HCT116 (cell line): ENCODE measurements at regions not wholly inside any gene's neighbourhood (a gene's known extent, or its start where the extent isn't known, plus 50 kb on each side); places are given as distances from the start of the nearest gene placed in this dataset.

Source experiments
- ATAC-seq: fragments of 200-7000 bp; cut with Tn5 transposase; 2 replicates; pipeline ENCODE4 v1.9.1; 2020; ENCODE audit warnings: mild to moderate bottlenecking, moderate library complexity
- BruUV-seq: library from RNA; stranded (reverse); fragments of 400-500 nt; replicated peaks from 2 replicates; lab custom pipeline; 2021; lab: Mats Ljungman, UMichigan
- CTCF ChIA-PET: fragments of 300-600 bp; sonication (Branson Sonifier 250); formaldehyde crosslinking; loops from one replicate; lab custom pipeline; 2021; ENCODE audit warnings: antibody characterized with exemption; lab: Charles Lee
- POLR2A ChIA-PET: fragments of 300-600, 350-600 bp; sonication (Branson Sonifier 250); formaldehyde crosslinking; loops from one replicate; lab custom pipeline; 2021; ENCODE audit warnings: antibody characterized with exemption; lab: Charles Lee
- RAD21 ChIA-PET, 2 experiments: fragments of 300-600 bp; sonication (Branson Sonifier 250); formaldehyde crosslinking; loops; one replicate each; lab custom pipeline; 2023; ENCODE audit warnings: low total read pairs in 2 of 2; ENCODE audit not compliant: uncharacterized antibody in 2 of 2, unreplicated experiment in 2 of 2, low non-redundant PET in 1 of 2; lab: Charles Lee
- DNase-seq: peaks from one replicate; pipeline ENCODE4 v3.0.0-alpha.2; 2010; ENCODE audit warnings: low read depth, low spot score
- H2AFZ ChIP-seq: fragments of 200-600 bp; shearing (Covaris generic), sonication (generic); 2 replicates; pipeline ENCODE4 v1.6.1; 2017; ENCODE audit warnings: low read depth, mixed run types, mixed read lengths, antibody characterized with exemption, low read length; ENCODE audit not compliant: poor library complexity, severe bottlenecking
- H3K27ac ChIP-seq: 2 replicates; pipeline ENCODE4 v1.5.1; 2012; ENCODE audit warnings: low read depth, low read length
- H3K27me3 ChIP-seq: fragments of 200-600 bp; sonication (generic); 2 replicates; pipeline ENCODE4 v1.6.1; 2016; ENCODE audit warnings: mixed run types, low read length, mixed read lengths; ENCODE audit not compliant: insufficient read depth
- H3K36me3 ChIP-seq, 2 experiments: fragments of 200-500 bp in 1 of 2; fragments of 200-600 bp in 1 of 2; sonication (Bioruptor generic) in 1 of 2; sonication (generic) in 1 of 2; 2 replicates each; pipeline versions ENCODE4 v1.5.1 to v1.6.1; 2014 to 2016; ENCODE audit warnings: low read length in 2 of 2, inconsistent platforms in 1 of 2, mixed read lengths in 1 of 2, mixed run types in 1 of 2; ENCODE audit not compliant: insufficient read depth in 2 of 2, control insufficient read depth in 1 of 2
- H3K4me1 ChIP-seq, 2 experiments: fragments of 200-600 bp in 1 of 2; sonication (generic) in 1 of 2; 2 replicates each; pipeline versions ENCODE4 v1.5.1 to v1.6.1; 2012 to 2017; ENCODE audit warnings: low read length in 2 of 2, inconsistent platforms in 1 of 2, mild to moderate bottlenecking in 1 of 2, mixed read lengths in 1 of 2, mixed run types in 1 of 2, moderate library complexity in 1 of 2; ENCODE audit not compliant: insufficient read depth in 2 of 2, control insufficient read depth in 1 of 2
- H3K4me2 ChIP-seq: fragments of 200-600 bp; sonication (generic); 2 replicates; pipeline ENCODE4 v1.6.1; 2017; ENCODE audit warnings: mixed run types, low read length, mixed read lengths
- H3K4me3 ChIP-seq, 2 experiments: fragments of 200-600 bp in 1 of 2; sonication (generic) in 1 of 2; replicated peaks in 1 of 2; 2 replicates each; pipeline ENCODE4 v1.5.1; 2011 to 2016; ENCODE audit warnings: low read length in 2 of 2, control low read depth in 1 of 2, low read depth in 1 of 2, mild to moderate bottlenecking in 1 of 2, mixed read lengths in 1 of 2, mixed run types in 1 of 2
- H3K79me2 ChIP-seq: fragments of 200-600 bp; sonication (generic); 2 replicates; pipeline ENCODE4 v1.6.1; 2017; ENCODE audit warnings: mild to moderate bottlenecking, mixed run types, low read length, moderate library complexity, mixed read lengths; ENCODE audit not compliant: insufficient read depth
- H3K9ac ChIP-seq: fragments of 200-600 bp; sonication (generic); 2 replicates; pipeline ENCODE4 v1.6.1; 2016; ENCODE audit warnings: low read length, mixed read lengths
- H3K9me2 ChIP-seq: fragments of 200-600 bp; sonication (generic), shearing (Covaris generic); 2 replicates; pipeline ENCODE4 v1.6.1; 2017; ENCODE audit warnings: mixed run types, mild to moderate bottlenecking, moderate library complexity; ENCODE audit not compliant: insufficient read depth
- H3K9me3 ChIP-seq, 2 experiments: fragments of 200-500 bp in 1 of 2; fragments of 200-600 bp in 1 of 2; sonication (Bioruptor generic) in 1 of 2; sonication (generic) in 1 of 2; 2 replicates each; pipeline ENCODE4 v1.6.1; 2014 to 2017; ENCODE audit warnings: low read length in 2 of 2, mixed read lengths in 2 of 2, inconsistent platforms in 1 of 2, low read depth in 1 of 2, mild to moderate bottlenecking in 1 of 2, mixed run types in 1 of 2, moderate library complexity in 1 of 2; ENCODE audit not compliant: control insufficient read depth in 1 of 2, insufficient read depth in 1 of 2
- H4K20me1 ChIP-seq: fragments of 200-600 bp; sonication (generic), shearing (Covaris generic); 2 replicates; pipeline ENCODE4 v1.6.1; 2017; ENCODE audit warnings: mixed run types, mild to moderate bottlenecking, moderate library complexity; ENCODE audit not compliant: insufficient read depth
- EGR1 ChIP-seq: IDR thresholded peaks from 2 replicates; pipeline ENCODE4 v1.6.1; 2012; ENCODE audit warnings: low read depth
- ELF1 ChIP-seq: IDR thresholded peaks from 2 replicates; pipeline ENCODE4 v1.6.1; 2012; ENCODE audit warnings: low read depth, borderline replicate concordance
- EZH2 ChIP-seq: fragments of 200-600 bp; sonication (generic); IDR thresholded peaks from 2 replicates; pipeline ENCODE4 v1.6.1; 2017; ENCODE audit warnings: antibody characterized with exemption, mixed run types
- JUND ChIP-seq: IDR thresholded peaks from 2 replicates; pipeline ENCODE4 v1.6.1; 2012
- POLR2AphosphoS5 ChIP-seq: IDR thresholded peaks from 2 replicates; pipeline ENCODE4 v1.6.1; 2011; ENCODE audit warnings: mild to moderate bottlenecking, low read depth, low read length, moderate library complexity
- SIN3A ChIP-seq: IDR thresholded peaks from 2 replicates; pipeline ENCODE4 v1.6.1; 2012; ENCODE audit warnings: low read depth
- TCF7L2 ChIP-seq: IDR thresholded peaks from 2 replicates; pipeline ENCODE4 v1.7.0; 2011; ENCODE audit warnings: borderline replicate concordance, inconsistent platforms; ENCODE audit not compliant: insufficient read depth, insufficient read length; ENCODE audit errors: extremely low read depth
- ZFX ChIP-seq: fragments of 450-650 bp; IDR thresholded peaks from 2 replicates; pipeline ENCODE4 v1.6.1; 2017
- ZNF274 ChIP-seq: fragments of 200-500 bp; sonication (Bioruptor generic); IDR thresholded peaks from 2 replicates; pipeline ENCODE4 v1.6.1; 2014; ENCODE audit warnings: mild to moderate bottlenecking, low read depth, low read length, inconsistent platforms
- intact Hi-C: fragments of 100-400 bp; cut with micrococcal nuclease; formaldehyde crosslinking; loops from 2 replicates; pipeline ENCODE4 v1.10.0; 2022
- TF ChIP-seq, protein P1 (sequence below): IDR thresholded peaks from 2 replicates; pipeline ENCODE4 v1.6.1; 2012

DNA sequence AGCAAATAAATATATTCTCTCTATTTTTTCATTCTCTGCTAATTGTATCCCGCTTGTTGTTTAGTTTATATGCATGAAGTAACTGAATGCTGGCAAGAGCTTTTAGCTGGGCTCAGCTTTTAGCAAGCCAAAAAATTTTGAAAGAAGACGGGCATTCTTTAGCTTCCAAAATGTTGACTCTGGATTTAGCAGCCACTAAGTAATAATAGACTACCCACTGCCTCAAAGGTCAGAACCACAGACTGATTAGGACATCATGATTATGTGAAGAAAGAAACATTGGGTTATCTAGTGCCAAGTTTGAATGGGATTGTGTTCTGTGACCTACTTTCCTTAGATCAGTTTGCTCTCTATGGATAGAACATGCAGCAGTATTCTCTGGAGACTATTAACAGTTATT lies 80.3 kb upstream of the DPH5 start (continued):
- TF ChIP-seq ZNF274 (no peak), POLR2AphosphoS5 (no peak), TCF7L2 (no peak)
- TF ChIP-seq, all 23 proteins: peak for 0

- Histone ChIP-seq H3K4me3 (no peak overlapping the region), H3K27me3 (no peaks in the 10 kb centered on the region), H4K20me1 (no peaks in the 10 kb centered on the region), H3K9me3 (no peaks in the 10 kb centered on the region), H3K79me2 (no peaks in the 10 kb centered on the region), H3K9me2 (no peaks in the 10 kb centered on the region), H3K4me2 (no peak overlapping the region), H3K4me1 (no peaks in the 10 kb centered on the region), H3K36me3 (no peaks in the 10 kb centered on the region), H3K27ac (no peak overlapping the region), H3K9ac (no peak overlapping the region), H2AFZ (no peak overlapping the region)
- intact Hi-C loops = no loop called here
- ATAC-seq (no peak), DNase-seq (no peak)
- ChIA-PET RAD21 (no interaction called here), CTCF (no interaction called here), POLR2A (interaction anchor here (1.3 kb wide), 1 partner anchor 13 kb away, joined by 3 read pairs; no protein-coding TSS in a partner anchor)
- BruUV-seq = no TSS peak
- TF ChIP-seq SIN3A (no peak), ELF1 (no peak), ZNF274 (no peak), JUND (no peak), EGR1 (no peak), ZFX (no peak), EZH2 (no peak)
- TF ChIP-seq, protein P1, sequence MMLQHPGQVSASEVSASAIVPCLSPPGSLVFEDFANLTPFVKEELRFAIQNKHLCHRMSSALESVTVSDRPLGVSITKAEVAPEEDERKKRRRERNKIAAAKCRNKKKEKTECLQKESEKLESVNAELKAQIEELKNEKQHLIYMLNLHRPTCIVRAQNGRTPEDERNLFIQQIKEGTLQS = no peak
Observed at GRCh38 chr1:101102426-101103156, 77.0 kb upstream of the DPH5 start.
